ENCODE measurements at regions not wholly inside any gene's neighbourhood (a gene's known extent, or its start where the extent isn't known, plus 50 kb on each side); places are given as distances from the start of the nearest gene placed in this dataset.

DNA sequence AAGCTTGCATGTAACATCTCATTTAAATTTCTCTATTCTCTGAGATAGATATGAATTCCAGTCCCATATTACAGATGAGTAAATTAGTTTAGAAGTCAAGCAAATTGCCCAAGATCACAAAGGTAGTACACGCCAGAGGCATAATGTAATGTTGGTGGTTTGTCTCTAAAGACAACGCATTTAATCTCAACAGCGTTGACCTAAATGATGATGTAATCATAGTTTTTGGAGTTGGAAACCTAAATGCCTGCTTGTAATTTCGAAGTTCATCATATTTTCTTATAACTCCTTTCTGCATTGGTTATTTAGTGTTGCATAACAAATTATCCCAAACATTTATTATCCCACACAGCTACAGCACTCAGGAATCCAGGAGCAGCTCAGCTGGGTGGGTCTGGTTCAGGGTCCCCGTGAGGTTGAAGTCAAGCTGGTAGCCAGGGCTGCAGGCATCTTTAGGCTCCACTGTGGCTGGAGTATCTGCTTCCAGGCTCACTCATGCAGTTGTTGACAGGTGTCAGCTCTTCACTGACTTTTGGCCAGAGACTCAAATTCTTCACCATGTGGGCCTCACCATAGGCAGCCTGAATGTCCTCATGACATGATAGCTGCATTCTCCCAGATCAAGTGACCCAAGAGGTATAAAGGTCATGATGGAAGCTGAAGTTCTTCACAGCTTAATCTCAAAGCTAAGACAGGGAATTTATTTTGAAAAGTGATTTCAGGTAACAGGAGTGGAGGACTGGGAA is 122.0 kb upstream of the SPTLC3 start:
- Mint-ChIP-seq H3K9me3 (peaks cover 12% of the 10 kb centered on the region), H3K27me3 (ENCODE audit: low read depth) (peaks cover 16% of the 10 kb centered on the region), H3K36me3 (ENCODE audit: low read depth) (peaks cover 6% of the 10 kb centered on the region), H3K4me1 (no peaks in the 10 kb centered on the region), H3K27ac (ENCODE audit: unreplicated experiment) (no peak overlapping the region), H3K4me3 (no peak overlapping the region)
- TF ChIP-seq CTCF (conservative IDR thresholded peaks at IDR 0.05): no peak
- DNase-seq (ENCODE audit: low read depth, low spot score): no peak

GRCh38 chr20:12891643-12892042 is 117.1 kb upstream of the SPTLC3 start:
- Mint-ChIP-seq H3K9me3 (peaks cover 12% of the 10 kb centered on the region), H3K36me3 (ENCODE audit: low read depth) (peaks cover 6% of the 10 kb centered on the region), H3K27me3 (ENCODE audit: low read depth) (peaks cover 2% of the 10 kb centered on the region), H3K4me3 (no peak overlapping the region), H3K4me1 (no peaks in the 10 kb centered on the region), H3K27ac (ENCODE audit: unreplicated experiment) (no peak overlapping the region)
- no peak for TF ChIP-seq CTCF (conservative IDR thresholded peaks at IDR 0.05)
- no peak for DNase-seq (ENCODE audit: low read depth, low spot score)

GRCh38 chr20:12893019-12893418 is 115.8 kb upstream of the SPTLC3 start:
- TF ChIP-seq CTCF (conservative IDR thresholded peaks at IDR 0.05): no peak
- Mint-ChIP-seq H3K4me3 (no peak overlapping the region), H3K4me1 (no peaks in the 10 kb centered on the region), H3K27me3 (ENCODE audit: low read depth) (peaks cover 2% of the 10 kb centered on the region), H3K9me3 (peaks cover 12% of the 10 kb centered on the region), H3K36me3 (ENCODE audit: low read depth) (peaks cover 6% of the 10 kb centered on the region), H3K27ac (ENCODE audit: unreplicated experiment) (no peak overlapping the region)
- no peak for DNase-seq (ENCODE audit: low read depth, low spot score)

- Mint-ChIP-seq H3K27ac (ENCODE audit: unreplicated experiment) (no peak overlapping the region), H3K9me3 (peaks cover 12% of the 10 kb centered on the region), H3K4me1 (no peaks in the 10 kb centered on the region), H3K27me3 (ENCODE audit: low read depth) (peaks cover 2% of the 10 kb centered on the region), H3K36me3 (ENCODE audit: low read depth) (peaks cover 6% of the 10 kb centered on the region), H3K4me3 (no peak overlapping the region)
- no peak for TF ChIP-seq CTCF (conservative IDR thresholded peaks at IDR 0.05)
- no peak for DNase-seq (ENCODE audit: low read depth, low spot score)
These were observed 115.1 kb upstream of the SPTLC3 start for GRCh38 chr20:12893653-12894052.

- Mint-ChIP-seq H3K36me3 (ENCODE audit: low read depth) (peaks cover 6% of the 10 kb centered on the region), H3K4me3 (no peak overlapping the region), H3K27ac (ENCODE audit: unreplicated experiment) (no peak overlapping the region), H3K4me1 (no peaks in the 10 kb centered on the region), H3K9me3 (peaks cover 12% of the 10 kb centered on the region), H3K27me3 (ENCODE audit: low read depth) (peaks cover 2% of the 10 kb centered on the region)
- TF ChIP-seq CTCF (conservative IDR thresholded peaks at IDR 0.05): no peak
- DNase-seq (ENCODE audit: low read depth, low spot score): no peak
These were observed 114.7 kb upstream of the SPTLC3 start for GRCh38 chr20:12894089-12894488.

Data from neural crest cell (in vitro differentiated cells).